Embryonic facial prominence (tissue), 1 donor: ENCODE measurements at regions not wholly inside any gene's neighbourhood (a gene's known extent, or its start where the extent isn't known, plus 50 kb on each side); places are given as distances from the start of the nearest gene placed in this dataset.

Experiments
- DNase-seq: peaks from one replicate; pipeline ENCODE4 v3.0.0-alpha.2; 2016; ENCODE audit errors: extremely low spot score

DNA sequence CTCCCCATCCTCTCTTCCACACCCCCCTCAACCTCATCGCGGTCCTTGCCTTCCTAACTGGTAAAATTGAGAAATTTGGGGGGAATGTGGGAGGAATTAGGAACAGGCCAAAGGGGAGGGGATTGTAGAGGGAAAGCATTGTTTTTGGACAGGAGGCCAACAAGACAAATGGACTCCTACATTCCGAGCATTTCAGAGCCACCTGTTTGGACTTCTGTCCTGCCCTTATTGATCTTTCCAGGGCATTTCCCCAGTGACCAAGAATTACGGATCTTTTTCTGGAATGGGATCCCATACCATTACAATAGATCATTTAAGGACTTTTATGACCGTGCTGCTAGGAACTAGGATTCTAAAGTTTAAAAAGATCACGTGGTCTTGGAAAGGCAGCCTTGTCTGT is 221.3 kb upstream of the ASIC2 start:
- no peak for DNase-seq

DNA sequence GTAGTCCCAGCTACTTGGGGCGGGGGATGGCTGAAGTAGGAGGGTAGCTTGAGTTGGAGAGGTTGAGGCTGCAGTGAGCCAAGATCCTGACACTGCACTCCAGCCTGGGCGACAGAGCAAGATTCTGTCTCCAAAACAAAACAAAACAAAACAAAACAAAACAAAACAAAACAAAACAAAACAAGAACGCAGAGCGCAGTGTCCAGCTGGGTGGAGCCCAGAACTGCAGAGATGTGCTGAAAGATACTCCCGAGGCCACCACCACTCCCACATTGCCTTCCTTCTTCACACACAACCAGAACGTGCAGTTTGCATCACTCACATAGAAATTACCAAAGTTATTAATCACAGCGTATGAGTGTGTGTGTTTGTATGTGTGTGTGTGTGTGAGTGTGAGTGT is 222.9 kb upstream of the ASIC2 start:
- no peak for DNase-seq

DNA sequence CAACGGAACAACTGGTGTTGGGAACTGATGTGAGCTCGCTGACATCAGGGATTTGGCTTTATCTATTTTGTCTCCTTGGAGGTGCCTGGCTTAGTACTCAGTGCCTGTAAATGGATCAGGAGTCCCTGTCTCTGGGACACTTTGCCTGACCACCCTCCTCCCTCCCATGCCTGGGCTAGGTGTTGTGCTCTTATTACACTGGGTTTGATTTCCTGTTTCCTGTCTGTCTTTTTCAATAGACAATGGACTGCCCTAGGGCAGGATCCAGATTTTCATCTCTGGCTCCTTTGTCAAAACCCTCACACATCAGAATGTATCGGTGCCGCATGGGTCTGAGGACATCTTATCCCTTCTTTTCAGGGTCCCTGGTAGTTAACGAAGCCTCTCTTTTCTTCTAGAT is 223.6 kb upstream of the ASIC2 start:
- no peak for DNase-seq

DNA sequence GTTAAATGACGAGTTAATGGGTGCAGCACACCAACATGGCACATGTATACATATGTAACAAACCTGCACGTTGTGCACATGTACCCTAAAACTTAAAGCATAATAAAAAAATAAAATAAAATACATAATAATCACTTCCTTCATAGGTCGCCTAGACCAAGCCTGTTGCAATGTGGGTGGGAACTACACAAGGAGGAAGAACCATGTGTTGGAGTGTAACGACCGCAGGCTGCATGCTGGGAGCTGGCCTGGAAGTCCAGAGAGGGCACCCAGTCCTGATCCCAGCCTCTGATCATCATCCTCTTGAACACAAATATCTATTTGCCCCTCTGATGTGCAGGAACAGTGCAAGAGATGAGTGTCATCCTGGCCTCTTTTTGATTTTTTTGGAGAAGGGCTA is 224.7 kb upstream of the ASIC2 start:
- no peak for DNase-seq

DNA sequence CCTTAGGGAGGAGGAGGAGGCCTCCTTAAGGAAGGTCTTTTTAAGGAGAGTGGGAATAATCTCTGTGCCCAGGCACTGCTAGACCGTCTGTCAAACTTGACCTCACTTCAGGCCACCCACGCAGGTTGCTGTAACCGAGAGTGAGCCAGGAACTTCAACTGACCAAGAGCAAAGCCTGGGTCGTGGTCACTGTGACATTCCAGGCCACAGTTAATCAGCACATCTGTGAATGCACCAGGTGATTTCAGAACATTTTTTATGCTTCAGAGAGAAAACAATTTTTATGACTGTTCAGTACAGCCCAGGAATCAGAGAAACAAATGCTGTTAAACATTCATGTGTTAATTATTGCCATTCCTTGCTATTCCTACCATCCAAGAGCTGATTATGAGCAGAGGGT is 226.6 kb upstream of the ASIC2 start:
- no peak for DNase-seq

DNA sequence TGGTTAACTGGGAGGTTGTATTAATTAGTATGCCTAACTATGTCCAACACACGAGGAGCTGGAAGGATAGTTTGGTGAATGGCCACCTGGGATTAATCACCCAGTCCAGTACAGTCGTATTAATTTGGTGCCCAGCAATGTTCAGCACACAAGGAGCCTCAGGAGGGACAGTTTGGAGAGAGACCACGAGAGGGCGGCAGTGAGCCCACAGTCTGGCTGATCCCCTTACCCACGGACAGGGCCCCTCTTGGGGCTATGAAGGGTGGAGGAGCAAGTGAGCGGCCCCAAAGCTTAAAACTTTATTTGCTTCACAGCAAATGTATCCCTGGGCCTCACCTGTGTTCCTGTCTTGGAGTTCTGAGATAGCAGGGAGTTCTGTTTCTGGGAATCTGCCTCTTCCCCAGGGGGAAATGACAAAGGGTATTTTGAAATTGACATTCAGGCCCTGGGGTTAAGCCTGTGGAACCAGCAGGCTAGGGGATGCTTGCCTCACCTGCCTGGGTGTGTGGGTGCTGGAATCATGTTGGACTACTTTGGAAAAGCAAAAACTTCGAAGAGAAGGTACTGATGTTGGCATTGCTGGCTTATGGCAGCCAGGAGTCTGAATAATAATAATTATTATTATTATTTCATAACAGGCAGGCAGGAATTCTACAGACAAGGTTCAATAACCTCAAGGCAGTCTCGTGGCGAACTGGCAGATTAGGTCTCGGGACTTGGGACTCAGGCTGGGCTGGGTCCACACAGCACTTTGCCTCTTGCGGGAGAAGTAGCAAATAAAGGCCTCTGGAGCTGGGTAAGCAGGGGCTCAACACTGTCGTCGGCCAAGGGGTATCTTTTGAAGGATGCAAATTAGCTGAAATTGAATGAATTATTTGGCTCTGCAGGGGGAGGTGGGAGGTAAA is 227.6 kb upstream of the ASIC2 start:
- no peak for DNase-seq

DNA sequence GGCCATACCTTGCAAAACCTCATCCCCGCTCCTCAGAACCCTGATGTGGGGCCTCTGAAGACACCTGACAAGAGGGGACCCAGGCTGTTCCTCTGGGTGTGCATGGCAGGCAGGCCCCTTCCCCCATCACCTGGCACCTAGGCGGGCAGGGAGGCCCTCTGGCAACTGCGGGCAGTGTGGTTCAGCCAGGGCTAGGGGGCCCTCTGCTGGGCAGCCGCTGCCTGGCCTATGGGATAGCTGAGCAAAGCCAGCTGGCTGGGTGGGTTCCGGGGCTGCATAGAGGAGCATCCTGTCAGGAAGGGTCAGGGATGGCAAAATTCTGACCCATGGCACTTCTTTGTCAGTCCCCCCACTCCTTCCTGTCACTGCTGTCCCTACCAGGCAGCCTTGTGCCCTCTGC is 228.7 kb upstream of the ASIC2 start:
- DNase-seq: no peak

DNA sequence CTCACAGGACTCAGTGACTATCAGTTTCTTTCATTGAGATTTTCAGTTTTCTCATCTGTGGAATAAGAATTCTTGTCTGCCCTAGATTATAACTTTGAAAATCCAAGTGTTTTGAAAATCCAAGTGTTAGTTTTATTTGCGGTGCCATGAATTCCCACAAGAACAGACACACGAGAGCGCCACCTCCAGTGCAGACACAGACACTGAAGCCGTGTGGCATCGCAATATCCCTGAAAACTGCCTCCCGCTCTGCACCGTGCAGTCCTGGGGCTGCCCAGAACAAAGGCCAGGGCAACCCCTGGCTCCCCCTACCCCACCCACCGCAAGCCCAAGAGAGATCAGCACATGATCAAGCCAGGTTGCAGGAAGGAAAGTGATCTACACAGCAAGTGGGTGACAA is 229.5 kb upstream of the ASIC2 start:
- no peak for DNase-seq

DNA sequence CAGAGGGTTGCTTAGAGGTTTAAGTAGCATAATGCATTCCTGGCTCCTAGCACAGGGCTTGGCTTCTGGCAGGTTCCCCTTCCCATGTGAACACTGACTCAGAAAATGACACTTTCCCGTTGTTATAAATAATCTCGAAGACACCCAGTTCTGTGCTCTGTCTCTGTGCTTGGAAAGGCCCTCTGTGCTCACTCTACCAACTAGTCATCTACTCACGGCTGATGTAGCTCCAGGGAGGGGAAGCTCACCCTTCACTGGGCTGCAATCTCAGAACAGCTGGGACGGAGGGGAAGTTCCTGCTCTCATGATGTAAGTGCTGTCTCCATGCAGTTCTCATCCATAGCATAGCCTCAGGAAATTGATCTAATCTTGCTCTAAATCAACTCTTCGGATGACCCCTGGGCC is 230.5 kb upstream of the ASIC2 start:
- no peak for DNase-seq

DNA sequence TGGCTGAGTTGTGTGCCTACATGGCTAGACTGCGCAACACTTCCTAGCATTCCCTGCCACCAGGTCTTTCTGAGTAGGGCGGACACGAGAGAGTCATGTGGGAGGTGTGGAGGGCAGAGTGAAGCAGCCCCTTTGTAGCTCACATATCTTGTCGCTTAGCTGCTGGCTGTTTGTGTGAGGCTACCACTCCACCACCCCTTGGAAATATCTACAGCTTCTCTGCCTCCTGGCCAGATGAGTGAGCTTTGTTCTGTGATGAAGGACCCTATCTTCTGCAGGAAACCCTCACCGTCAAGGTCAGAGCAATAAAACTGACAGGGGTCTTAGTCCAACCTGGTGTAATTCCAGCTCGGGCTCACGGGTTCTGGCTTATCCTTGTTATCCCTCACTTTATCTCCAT is 232.1 kb upstream of the ASIC2 start:
- DNase-seq: no peak

DNA sequence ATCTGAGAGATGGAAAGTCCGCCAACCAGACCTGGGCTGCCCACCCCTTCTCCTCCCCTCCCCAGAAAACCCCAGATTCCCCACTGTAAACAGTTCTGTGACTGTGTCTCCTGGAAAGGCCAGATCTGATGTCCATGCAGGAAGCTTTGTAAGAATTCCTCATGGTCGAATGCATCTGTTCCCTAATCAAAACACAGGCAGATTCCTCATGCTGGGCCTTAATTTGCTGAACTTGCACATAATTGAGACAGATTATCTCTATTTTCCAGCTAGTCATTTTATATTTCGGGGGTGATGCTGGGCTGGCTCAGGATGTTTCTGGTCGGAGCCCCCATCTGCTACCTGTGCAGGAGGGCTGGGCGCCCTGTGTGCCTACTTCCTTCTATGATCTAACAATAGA is 233.6 kb upstream of the ASIC2 start:
- no peak for DNase-seq

DNA sequence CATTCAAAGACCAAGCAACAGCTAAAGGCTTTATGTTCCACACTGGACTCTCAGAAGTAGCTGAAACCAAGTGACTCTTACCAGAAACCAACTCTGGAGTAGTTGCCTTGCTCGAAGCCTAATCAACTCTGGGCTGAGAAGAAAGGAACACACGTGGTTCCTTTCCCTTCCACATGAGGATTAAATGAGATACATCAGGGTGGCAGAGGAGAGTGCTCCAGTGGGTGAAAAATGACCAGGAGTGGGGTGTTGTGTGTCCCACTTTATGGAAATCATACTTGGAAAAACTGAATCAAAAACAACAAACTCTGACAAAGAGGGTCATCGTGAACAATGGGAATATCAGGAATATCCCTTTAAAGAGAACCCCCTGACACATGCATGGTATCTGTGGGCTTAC is 234.2 kb upstream of the ASIC2 start:
- no peak for DNase-seq

DNA sequence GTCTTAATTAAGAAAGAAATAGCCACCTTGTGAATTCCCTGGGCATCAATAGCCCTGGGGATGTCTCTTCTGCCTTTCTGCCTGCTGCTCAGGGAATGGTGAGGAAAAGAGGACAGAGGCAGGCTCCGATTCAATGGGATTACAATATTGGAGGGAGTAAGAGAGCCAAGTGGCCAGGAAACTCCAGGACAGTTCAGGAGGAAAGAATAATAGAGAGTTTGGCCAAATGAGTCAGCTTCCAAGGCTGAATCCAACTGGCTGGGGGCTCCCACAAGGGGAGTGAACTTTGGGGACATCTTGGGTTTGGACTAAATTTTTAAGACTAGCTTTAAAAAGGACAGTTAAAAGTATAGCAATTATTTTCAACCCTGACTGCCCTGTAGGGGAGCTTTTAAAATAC is 235.8 kb upstream of the ASIC2 start:
- no peak for DNase-seq

DNA sequence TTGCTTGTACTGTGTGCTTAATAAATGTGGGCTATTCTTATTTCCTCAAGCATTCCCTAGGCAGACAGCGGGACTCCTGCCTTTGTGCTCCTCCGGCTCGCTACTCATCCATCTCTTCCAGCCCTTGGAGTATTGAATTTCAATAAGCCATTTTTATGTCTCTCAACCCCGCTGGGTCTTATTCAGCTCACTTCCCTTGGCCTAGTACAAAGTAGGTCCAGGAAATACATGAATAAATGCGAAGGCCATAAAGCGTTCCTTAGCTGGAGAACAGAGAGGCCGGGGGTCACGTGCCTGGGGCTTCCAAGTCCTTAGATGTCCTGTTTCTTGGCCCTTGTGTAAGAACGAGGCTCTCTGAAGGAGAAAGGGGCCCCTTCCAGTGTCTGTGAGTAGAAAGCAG is 236.7 kb upstream of the ASIC2 start:
- DNase-seq: no peak

DNA sequence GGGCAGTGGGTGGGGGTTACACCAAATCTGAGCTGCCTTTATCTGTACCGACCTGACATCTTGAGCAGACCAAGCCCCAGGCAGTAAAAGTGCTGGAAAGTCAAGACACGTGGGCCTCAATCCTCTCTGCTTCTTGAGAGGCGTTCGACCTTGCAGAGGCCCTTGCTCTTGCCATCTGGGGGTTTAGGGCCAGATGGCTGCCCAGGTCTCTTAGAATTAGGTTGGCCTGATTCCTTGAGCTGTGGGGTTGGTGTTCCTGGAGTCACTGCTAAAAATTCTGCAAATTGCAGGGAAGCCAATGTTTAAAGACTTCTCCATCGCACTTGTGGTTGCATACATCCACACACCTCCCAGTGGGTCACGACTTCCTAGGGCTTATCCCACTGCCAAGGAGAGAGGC is 238.2 kb upstream of the ASIC2 start:
- DNase-seq: no peak

DNA sequence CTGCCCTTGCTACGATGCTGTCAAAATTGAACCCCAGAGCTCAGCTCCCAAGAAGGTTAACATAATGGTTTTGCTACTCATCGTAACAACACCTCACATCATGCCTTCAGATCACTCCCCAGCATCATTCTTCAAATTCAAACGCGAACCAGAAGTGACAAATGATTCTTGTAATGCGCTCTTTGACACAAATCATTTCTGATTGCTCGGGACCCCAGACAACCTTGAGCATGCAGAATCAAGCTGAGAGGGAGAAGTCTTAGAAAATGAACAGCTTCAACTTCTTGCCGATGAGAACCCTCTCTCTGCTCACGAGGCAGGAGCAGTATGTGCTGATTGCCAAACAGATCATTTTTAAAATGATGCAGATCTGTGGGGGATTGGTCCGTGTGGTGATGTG is 241.0 kb upstream of the ASIC2 start:
- DNase-seq: no peak

DNA sequence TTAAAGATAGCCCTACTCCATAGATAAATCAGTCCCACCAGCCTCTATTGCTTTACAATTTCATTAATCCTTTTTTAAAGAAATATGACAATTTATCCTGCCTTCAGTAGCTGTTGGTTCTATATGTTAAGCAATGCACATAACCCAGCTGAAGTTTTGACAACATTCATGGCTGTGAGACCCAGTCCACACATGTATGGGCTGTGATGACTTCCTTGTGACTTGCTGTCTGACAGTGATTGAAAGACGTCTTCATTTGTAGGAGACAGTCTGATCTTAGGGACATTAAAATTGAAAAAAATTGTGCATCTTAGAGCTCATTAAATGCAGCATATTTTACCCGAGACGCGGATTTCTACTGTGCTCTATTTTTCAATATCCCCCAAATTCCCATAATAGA is 252.0 kb upstream of the ASIC2 start:
- no peak for DNase-seq

DNA sequence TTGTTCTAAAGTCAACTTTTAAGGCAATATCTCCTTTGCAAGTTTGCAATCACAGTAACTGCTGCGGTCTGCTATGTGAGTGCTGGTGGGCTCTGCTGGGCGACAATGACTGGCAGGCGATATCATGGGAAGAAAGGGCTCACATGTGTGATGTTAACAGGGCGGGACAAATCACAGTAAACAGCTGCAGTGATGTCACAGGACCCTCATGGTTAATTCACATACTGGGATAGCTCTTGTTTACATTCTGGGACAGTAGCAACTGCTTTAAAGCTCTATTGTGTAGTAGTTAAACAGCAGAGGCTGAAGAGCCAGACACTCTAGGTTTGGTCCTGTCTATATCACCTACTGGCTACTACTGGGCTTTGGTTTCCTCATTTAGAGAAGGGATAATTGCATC is 257.2 kb upstream of the ASIC2 start:
- no peak for DNase-seq

DNA sequence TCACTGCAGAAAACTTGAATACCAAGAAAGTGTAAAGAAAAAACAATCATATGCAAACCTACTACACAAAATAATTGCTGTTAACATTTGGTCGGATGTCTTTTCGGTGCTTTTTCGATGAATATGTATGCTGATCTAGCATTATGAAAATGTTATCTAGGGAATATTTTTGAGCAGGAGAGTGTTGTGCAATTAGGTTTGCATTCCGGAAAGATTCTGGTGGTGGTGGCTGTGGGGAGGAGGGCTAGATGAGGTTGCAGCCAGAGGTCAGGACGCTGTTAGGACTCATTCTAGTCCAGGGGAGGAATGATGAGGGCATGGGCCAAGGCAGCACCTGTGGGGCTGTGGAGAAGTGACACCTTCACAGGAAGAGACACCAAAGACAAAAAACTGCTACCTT is 258.0 kb upstream of the ASIC2 start:
- DNase-seq: no peak

DNA sequence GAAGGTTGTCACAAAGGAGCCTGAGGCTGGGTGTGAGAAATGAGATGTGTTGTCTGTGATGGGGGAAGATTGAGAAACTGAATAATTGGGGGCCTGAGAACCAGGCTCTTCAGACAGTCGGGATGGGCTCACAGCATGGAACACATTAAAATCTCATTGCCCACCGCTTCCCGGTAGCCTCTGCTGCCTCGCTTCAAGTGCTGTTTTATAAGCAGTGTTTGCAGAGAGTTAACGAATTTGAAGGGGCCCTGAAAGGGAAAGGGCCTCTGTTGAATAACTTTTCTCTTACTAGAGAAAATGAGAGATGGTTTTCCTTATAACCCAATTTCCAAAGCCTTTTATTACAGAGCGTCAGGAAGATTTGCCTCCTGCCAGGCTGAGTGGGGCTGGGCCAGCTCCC is 258.8 kb upstream of the ASIC2 start:
- no peak for DNase-seq

DNA sequence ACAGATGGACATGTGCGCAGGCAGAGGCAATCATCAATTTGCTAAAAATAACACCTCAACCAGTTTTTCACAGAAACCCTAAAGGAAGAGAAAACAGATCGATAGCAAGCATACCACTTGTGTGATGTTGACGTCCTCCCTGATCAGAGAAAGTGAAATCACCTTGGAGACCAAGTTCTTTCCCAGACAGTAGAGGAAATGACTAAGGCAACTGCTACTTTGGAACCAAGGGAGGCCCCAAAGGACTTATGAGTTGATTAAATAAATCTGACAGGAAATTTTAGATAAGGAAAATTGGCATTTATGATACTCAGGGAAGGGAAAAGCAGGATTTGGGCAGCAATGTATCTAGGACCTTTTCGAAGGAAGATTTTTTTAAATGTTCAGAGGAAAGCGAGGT is 267.1 kb upstream of the ASIC2 start:
- DNase-seq: no peak

DNA sequence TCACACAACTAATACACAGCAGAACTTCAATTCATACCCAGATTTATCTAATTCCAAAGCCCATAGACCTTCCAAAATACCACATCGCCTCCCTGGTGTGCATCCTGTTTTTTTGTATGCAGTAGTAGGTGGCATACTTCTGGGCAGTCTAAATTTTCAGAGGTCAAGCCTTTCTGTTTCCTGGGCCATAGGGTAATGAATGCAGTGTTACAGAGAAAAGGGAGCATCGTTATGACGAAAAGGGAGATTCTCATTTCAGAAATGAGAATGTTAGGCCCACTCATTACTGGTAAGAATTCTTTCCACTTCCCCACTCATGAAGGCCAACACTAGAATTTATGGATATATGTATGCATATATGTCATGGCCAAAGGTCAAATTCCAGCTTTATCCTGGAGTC is 267.8 kb upstream of the ASIC2 start:
- no peak for DNase-seq

DNA sequence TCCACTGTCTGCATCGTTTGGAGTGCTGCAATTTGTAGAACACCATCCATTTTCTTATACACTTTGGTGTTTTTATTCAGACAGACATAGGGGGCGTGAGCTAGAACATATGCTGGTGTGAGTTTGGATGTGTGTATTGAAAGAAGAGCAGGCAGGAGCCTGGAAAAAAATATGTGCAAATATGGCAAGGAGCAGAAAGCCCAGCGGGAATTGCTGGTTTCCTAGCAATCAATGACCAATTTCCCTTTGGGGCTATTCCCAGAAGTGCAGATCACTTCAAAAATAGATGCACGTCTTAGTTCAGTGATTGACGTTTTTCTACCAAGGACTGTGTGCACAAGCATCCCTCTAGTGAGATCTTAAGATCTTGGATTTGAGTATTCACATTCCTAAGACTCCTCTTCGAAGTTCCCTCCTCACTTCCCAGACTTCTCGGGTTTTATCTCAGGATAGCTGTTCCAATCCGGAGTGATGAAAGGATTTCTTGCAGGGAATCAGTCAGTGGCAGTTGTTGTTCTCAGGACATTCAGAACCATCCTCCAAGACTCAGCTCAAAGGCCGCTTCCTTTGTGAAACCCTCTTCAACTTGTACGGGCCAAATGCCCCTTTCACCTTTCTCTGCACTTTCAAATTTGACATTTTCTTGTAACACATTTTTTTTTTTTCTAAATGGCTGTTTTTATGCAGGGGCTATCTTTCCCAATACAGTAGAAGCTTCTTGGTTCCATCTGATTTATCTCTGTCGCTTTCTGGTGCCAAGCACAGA is 268.7 kb upstream of the ASIC2 start:
- DNase-seq: no peak
